HepG2 (cell line): ENCODE measurements at regions not wholly inside any gene's neighbourhood (a gene's known extent, or its start where the extent isn't known, plus 50 kb on each side); places are given as distances from the start of the nearest gene placed in this dataset.

Source experiments
- EZH2 ChIP-seq: conservative IDR thresholded peaks from 2 replicates; pipeline ENCODE4 v1.6.1; 2012; ENCODE audit warnings: mild to moderate bottlenecking, low read depth, low read length, moderate library complexity
- MTA3 ChIP-seq: sonication (generic); formaldehyde crosslinking; IDR thresholded peaks from 2 replicates; pipeline ENCODE4 v1.4.0; 2020; ENCODE audit warnings: missing genetic modification reagents
- NCOA1 ChIP-seq: sonication (generic); formaldehyde crosslinking; IDR thresholded peaks from 2 replicates; pipeline ENCODE4 v1.9.0; 2021; ENCODE audit warnings: missing genetic modification reagents
- PPARG ChIP-seq: conservative IDR thresholded peaks from 2 replicates; pipeline ENCODE4 v1.6.1; 2016; ENCODE audit warnings: missing biosample characterization, missing genetic modification reagents
- ZZZ3 ChIP-seq: sonication (generic); formaldehyde crosslinking; IDR thresholded peaks from 2 replicates; pipeline ENCODE4 v1.4.0; 2020; ENCODE audit warnings: missing genetic modification reagents, mild to moderate bottlenecking, borderline replicate concordance
- TF ChIP-seq, protein P1 (sequence below), 2 experiments: sonication (generic) in 1 of 2; formaldehyde crosslinking in 1 of 2; IDR thresholded peaks; 2 replicates each; pipeline versions ENCODE4 v1.4.0 to v1.6.1; 2018 to 2020; ENCODE audit warnings: missing genetic modification reagents in 2 of 2, borderline replicate concordance in 1 of 2, low read depth in 1 of 2, mild to moderate bottlenecking in 1 of 2, missing biosample characterization in 1 of 2

DNA sequence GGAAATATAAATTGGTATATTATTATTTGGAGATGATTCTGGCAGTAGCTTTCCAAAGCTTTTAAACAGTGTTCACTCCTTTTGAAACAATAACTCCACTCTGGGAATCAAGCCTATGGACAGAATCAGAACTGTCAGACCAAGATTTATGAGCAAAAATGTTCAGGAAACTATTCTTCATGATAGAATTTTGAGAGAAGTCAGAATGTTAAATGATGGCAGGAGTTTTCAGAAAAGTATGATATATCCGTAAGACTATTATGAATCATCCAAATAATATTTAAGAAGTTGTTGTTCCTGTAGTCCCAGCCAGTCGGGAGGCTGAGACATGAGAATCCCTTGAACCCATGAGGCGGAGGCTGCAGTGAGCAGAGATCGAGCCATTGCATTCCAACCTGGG is 50.5 kb upstream of the ADGRG2 start:
- TF ChIP-seq MTA3 (no peak), NCOA1 (CRISPR knock-in tag) (no peak), EZH2 (no peak), PPARG (CRISPR knock-in tag) (no peak), ZZZ3 (CRISPR knock-in tag) (no peak)
- TF ChIP-seq, protein P1, sequence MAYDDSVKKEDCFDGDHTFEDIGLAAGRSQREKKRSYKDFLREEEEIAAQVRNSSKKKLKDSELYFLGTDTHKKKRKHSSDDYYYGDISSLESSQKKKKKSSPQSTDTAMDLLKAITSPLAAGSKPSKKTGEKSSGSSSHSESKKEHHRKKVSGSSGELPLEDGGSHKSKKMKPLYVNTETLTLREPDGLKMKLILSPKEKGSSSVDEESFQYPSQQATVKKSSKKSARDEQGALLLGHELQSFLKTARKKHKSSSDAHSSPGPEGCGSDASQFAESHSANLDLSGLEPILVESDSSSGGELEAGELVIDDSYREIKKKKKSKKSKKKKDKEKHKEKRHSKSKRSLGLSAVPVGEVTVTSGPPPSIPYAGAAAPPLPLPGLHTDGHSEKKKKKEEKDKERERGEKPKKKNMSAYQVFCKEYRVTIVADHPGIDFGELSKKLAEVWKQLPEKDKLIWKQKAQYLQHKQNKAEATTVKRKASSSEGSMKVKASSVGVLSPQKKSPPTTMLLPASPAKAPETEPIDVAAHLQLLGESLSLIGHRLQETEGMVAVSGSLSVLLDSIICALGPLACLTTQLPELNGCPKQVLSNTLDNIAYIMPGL (CRISPR knock-in tag; IDR thresholded peaks at IDR 0.05; ENCODE audit: borderline replicate concordance in 1 of 2, low read depth in 1 of 2): no peak
